ENCODE measurements at regions not wholly inside any gene's neighbourhood (a gene's known extent, or its start where the extent isn't known, plus 50 kb on each side); places are given as distances from the start of the nearest gene placed in this dataset.
A peak's percentile ranks its signal among the peaks of the same experiment; 100 is the strongest.
"Not testable (repeated sequence)": the region's sequence is repeated elsewhere in the genome, so short reads cannot be mapped to it uniquely, and the experiment has no call there.

GRCh38 chr3:144942838-144943197, 971.2 kb downstream of the DIPK2A start:
- no peak for DNase-seq

- DNase-seq: no peak
These were observed 976.3 kb downstream of the DIPK2A start for GRCh38 chr3:144947895-144948294.

GRCh38 chr3:144948711-144949110, 977.1 kb downstream of the DIPK2A start:
- no peak for DNase-seq

DNA sequence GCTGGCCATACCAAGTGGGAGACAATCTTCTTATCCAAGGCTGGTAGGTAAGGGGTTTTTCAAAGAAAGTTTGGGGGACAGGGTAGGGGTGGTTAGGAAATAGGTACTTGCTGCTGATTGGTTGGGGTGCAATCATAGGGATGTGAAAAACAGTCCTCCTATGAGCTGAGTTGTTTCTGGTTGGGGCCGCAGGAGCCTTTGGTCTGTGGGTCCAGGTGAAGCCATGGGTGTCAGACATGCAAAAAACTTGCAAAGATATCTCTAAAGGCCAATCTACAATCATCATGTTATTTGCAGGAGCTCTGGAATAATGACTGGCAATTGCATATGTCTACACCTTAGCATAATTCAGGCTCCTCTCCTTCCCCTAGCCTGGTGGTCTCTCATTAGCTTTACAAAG, 982.3 kb downstream of the DIPK2A start:
- DNase-seq: no peak

GRCh38 chr3:144957398-144958101, 985.9 kb downstream of the DIPK2A start:
- no peak for DNase-seq

DNA sequence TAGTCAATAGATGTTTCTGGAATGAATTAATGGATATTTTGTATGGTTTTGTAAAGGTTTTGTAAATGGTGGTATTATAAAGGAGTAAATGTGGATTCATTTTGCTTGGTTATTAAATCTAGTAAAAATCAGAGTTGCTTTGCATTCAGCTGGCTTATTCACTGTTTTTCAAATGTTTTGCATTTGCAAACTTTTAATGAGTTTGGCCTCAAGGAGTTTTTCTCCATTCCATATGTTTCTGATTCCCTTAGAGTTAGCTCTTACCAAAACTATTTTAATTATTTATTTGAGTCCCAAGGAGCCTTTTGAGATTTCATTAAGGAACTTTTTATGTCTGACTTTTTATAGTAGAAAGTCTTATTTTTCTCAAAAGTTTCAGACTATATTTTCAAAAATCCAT, 992.2 kb downstream of the DIPK2A start:
- no peak for DNase-seq

GRCh38 chr3:144966560-144966959, 994.9 kb downstream of the DIPK2A start:
- no peak for DNase-seq

DNA sequence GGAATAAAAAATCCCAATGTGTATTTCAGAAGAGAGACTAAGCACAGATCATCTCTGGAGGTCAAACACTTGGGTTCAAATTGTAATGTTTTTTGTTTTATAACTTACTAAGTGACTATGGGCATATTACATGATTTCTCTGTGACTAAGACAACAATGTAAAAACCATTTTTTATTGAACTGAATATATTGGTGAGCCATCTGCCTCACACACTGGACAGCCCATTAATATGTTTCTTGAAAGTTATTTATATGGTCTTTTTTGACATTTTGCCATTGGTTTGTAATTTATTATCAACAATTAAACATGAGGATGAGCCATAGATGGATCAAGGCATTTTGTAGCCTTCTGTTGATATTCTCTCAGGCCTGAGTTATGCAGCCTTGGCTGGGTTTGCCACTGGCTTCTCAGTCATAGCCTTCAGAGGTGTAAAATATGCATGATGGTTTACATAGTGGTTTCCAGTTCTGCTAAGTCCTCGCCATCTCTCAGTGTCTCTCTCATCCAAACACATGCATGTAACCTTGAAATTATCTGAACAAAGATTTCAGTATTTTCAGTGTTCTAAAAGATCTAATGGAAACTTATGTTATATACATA, 997.2 kb downstream of the DIPK2A start:
- DNase-seq: no peak

GRCh38 chr3:144984481-144984880, 1012.9 kb downstream of the DIPK2A start:
- not testable (repeated sequence) for DNase-seq

GRCh38 chr3:144989807-144990206, 1018.2 kb downstream of the DIPK2A start:
- no peak for DNase-seq

DNA sequence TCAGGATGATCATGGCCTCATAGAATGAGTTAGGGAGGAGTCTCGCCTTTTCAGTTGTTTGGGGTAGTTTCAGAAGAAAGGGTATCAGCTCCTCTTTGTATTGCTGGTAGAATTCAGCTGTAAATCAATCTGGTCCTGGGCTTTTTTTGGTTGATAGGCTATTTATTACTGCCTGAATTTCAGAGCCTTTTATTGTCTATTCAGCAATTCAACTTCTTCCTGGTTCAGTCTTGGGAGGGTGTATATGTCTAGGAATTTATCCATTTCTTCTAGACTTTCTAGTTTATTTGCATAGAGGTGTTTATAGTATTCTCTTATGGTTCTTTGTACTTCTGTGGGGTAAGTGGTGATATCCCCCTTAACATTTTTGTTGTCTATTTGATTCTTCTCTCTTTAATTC, 1024.2 kb downstream of the DIPK2A start:
- no peak for DNase-seq

GRCh38 chr3:145005427-145005826, 1033.8 kb downstream of the DIPK2A start:
- DNase-seq: no peak

DNA sequence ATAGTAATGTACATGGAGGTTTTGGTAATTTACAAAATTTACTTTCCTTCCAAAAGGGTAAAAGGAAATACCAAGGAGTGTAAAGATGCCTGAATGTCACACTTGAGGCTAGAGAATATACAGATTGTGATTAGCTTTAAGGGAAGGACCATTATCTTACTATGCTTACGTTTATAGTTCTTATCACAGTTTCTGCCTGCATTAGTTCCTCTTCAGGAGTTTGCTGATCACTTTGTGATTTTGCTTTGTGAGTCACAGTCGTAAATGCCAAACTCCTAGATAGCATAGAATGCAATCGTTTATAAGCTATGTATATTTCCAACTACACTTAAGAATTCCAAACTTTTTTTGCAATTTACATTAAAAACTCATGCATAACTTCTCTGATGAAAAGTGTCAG, 1034.6 kb downstream of the DIPK2A start:
- DNase-seq: no peak

- DNase-seq: no peak
These were observed 1042.3 kb downstream of the DIPK2A start for GRCh38 chr3:145013931-145014330.

- peak; percentile 29 for DNase-seq
These were observed 1043.6 kb downstream of the DIPK2A start for GRCh38 chr3:145015253-145015652.

GRCh38 chr3:145017959-145018358, 1046.3 kb downstream of the DIPK2A start:
- peak; percentile 12 for DNase-seq

DNA sequence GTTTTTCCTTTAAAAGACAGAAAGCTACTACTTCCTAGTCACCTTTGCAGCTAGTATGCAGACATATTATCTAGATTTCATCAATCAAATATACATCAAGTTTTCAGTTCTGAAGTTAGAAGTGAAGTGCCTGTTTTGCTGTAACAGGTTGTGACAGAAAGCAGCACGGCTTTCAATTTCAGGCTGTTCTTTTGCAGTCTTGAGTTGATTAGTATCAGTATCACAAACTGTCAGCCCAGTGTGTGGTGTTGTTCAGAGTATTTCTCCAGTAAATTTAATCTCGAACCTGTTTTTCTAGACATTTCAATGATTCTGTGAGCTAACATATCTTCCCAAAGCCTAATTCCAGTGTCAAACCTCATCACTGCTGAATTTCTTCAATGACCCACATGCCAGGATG, 1050.8 kb downstream of the DIPK2A start:
- no peak for DNase-seq

- DNase-seq: no peak
These were observed 1053.1 kb downstream of the DIPK2A start for GRCh38 chr3:145024700-145025099.

DNA sequence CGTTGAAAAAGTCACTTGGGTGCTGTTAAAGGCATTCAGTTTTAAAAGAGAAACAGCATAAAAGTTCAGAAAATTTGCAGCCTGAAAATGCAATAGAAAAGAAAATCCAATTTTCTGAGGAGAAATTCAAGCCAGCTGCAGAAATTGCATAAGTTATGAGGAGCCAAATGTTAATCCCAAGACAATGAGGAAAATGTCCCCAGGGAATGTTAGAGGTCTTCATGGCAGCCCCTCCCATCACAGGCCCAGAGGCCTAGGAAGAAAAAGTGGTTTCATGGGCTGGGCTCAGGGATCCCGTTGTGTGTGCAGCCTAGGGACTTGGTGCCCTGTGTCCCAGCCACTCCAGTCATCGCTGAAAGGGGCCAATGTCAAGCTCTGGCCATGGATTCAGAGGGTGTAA, 1055.6 kb downstream of the DIPK2A start:
- not testable (repeated sequence) for DNase-seq

DNA sequence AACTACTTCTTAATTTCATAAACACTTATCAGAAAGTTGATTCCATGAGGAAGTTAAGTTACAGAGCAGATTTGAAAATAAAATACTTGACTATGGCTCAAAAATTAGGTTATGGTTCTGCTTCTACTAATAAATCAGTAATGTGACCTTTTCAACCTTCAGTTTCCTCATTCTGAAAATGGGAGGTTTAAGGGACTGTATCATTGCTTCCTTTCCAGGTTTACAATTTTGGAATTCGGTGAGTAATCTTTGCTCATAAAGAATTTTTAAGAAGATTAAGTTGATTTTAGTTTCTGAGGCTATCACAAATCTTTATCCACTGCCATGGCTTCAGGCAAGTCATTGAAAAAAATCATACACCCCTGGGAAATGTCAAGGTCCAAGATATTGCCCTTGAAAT, 1061.2 kb downstream of the DIPK2A start:
- no peak for DNase-seq

- DNase-seq: no peak
These were observed 1064.1 kb downstream of the DIPK2A start for GRCh38 chr3:145035682-145036081.

- DNase-seq: not testable (repeated sequence)
These were observed 1082.4 kb downstream of the DIPK2A start for GRCh38 chr3:145054055-145054454.

GRCh38 chr3:145055375-145056076, 1083.9 kb downstream of the DIPK2A start:
- no peak for DNase-seq

- peak; percentile 5 for DNase-seq
These were observed 1086.9 kb downstream of the DIPK2A start for GRCh38 chr3:145058483-145058882.

Data from fibroblast of skin of back (primary cell).